ENCODE measurements at regions not wholly inside any gene's neighbourhood (a gene's known extent, or its start where the extent isn't known, plus 50 kb on each side); places are given as distances from the start of the nearest gene placed in this dataset.

- DNase-seq (ENCODE audit: low read depth, low spot score) (no peak), FAIRE-seq (no peak), ATAC-seq (no peak)
- ChIA-PET POLR2A (no interaction called here), CTCF (no interaction called here), RAD21 (ENCODE audit: unreplicated experiment) (no interaction called here), SMC1A (ENCODE audit: uncharacterized antibody, unreplicated experiment) (interaction anchor here (0.7 kb wide), 1 partner anchor 58 kb away, joined by 3 read pairs; no protein-coding TSS in a partner anchor)
- in situ Hi-C loops (cut with MboI) = no loop called here
- TF ChIP-seq STAT1 (conservative IDR thresholded peaks at IDR 0.05) (no peak), IKZF1 (conservative IDR thresholded peaks at IDR 0.05) (no peak), FOS (IDR thresholded peaks at IDR 0.05; ENCODE audit: borderline replicate concordance, extremely low read depth, insufficient read length) (no peak), BMI1 (IDR thresholded peaks at IDR 0.05; ENCODE audit: borderline replicate concordance) (no peak), KLF5 (IDR thresholded peaks at IDR 0.05; ENCODE audit: partially characterized antibody) (no peak), BACH1 (IDR thresholded peaks at IDR 0.05; ENCODE audit: borderline replicate concordance) (no peak), HCFC1 (IDR thresholded peaks at IDR 0.05; ENCODE audit: low read length) (no peak), EZH2 (IDR thresholded peaks at IDR 0.05; ENCODE audit: borderline replicate concordance, control insufficient read depth, low read depth, low read length) (no peak), CBFB (IDR thresholded peaks at IDR 0.05; ENCODE audit: low read depth) (no peak), SREBF2 (IDR thresholded peaks at IDR 0.05; ENCODE audit: low read length) (no peak), SPI1 (IDR thresholded peaks at IDR 0.05; ENCODE audit: borderline replicate concordance, insufficient read depth, low read depth, low read length) (no peak), PRDM15 (CRISPR knock-in tag; IDR thresholded peaks at IDR 0.05) (no peak), NFIC (IDR thresholded peaks at IDR 0.05; ENCODE audit: low read depth, low read length) (no peak), CUX1 (IDR thresholded peaks at IDR 0.05; ENCODE audit: insufficient replicate concordance, low read depth, low read length) (no peak), JUNB (IDR thresholded peaks at IDR 0.05) (no peak), TARDBP (IDR thresholded peaks at IDR 0.05; ENCODE audit: borderline replicate concordance) (no peak)
- no TSS peak for BruUV-seq (replicated peaks)
- H3K36me3 ChIP-seq (ENCODE audit: control insufficient read depth in 2 of 2, insufficient read depth in 2 of 2, low read length in 1 of 2) = no peaks in the 10 kb centered on the region
- no peaks in the 10 kb centered on the region for H3K4me1 ChIP-seq (ENCODE audit: control insufficient read depth, insufficient read depth, low read length)
- no peak overlapping the region for H3K4me2 ChIP-seq (ENCODE audit: control insufficient read depth, insufficient read depth)
- H3K27me3 ChIP-seq (replicated peaks in 1 of 2; ENCODE audit: control insufficient read depth in 2 of 2, insufficient read depth in 2 of 2, low read length in 1 of 2) = no peaks in the 10 kb centered on the region
- no peaks in the 10 kb centered on the region for H3K9me3 ChIP-seq (replicated peaks; ENCODE audit: control insufficient read depth, insufficient read depth, low read length)
- H3K4me3 ChIP-seq = no peak overlapping the region
- H3K27ac ChIP-seq (ENCODE audit: control insufficient read depth, insufficient read depth) = no peak overlapping the region
- no peaks in the 10 kb centered on the region for H4K20me1 ChIP-seq (ENCODE audit: control insufficient read depth, insufficient read depth)
- WGBS (ENCODE audit: insufficient coverage, insufficient replicate concordance, low lambda C conversion rate, missing lambda C conversion rate) = 38% methylated on average over 1 of the region's 1 CpG
- intact Hi-C loops (cut with micrococcal nuclease; ENCODE audit: unreplicated experiment) = no loop called here
- H3K9ac ChIP-seq (ENCODE audit: control insufficient read depth, insufficient read depth, low read length) = no peak overlapping the region
- H3K79me2 ChIP-seq (ENCODE audit: control insufficient read depth, insufficient read depth, low read length) = no peaks in the 10 kb centered on the region
- no peak overlapping the region for H2AFZ ChIP-seq (ENCODE audit: control insufficient read depth, low read depth, low read length)
These were observed 1109.2 kb upstream of the CDH8 start for GRCh38 chr16:63145411-63145810.
